ENCODE measurements at regions not wholly inside any gene's neighbourhood (a gene's known extent, or its start where the extent isn't known, plus 50 kb on each side); places are given as distances from the start of the nearest gene placed in this dataset.

GRCh38 chr1:104853276-104853675, 1103.6 kb downstream of the AMY1C start:
- intact Hi-C loops (cut with DNase I): no loop called here
- 91 to 97% (median 94%) methylated on average over 2 of the region's 2 CpGs for WGBS, 3 donors
- no peaks in the 10 kb centered on the region for H3K4me1 ChIP-seq (ENCODE audit: insufficient read depth)

GRCh38 chr1:104854529-104854928, 1104.8 kb downstream of the AMY1C start:
- DNase-seq: no peak
- H3K4me3 ChIP-seq: no peak overlapping the region
- no peaks in the 10 kb centered on the region for H3K27me3 ChIP-seq
- WGBS, 3 donors: 38 to 57% (median 42%) methylated on average over 2 of the region's 2 CpGs
- no peak overlapping the region for H3K27ac ChIP-seq
- no peaks in the 10 kb centered on the region for H3K9me3 ChIP-seq
- H3K4me1 ChIP-seq (ENCODE audit: insufficient read depth): no peaks in the 10 kb centered on the region
- intact Hi-C loops (cut with DNase I): no loop called here
- H3K36me3 ChIP-seq: no peaks in the 10 kb centered on the region
- TF ChIP-seq POLR2A (IDR thresholded peaks at IDR 0.05) (no peak), CTCF (IDR thresholded peaks at IDR 0.05) (no peak), EP300 (IDR thresholded peaks at IDR 0.05) (no peak)

More at GRCh38 chr1:104853276-104853675, 1103.6 kb downstream of the AMY1C start:
- Histone ChIP-seq H3K36me3 (no peaks in the 10 kb centered on the region), H3K4me3 (no peak overlapping the region), H3K27ac (no peak overlapping the region), H3K9me3 (no peaks in the 10 kb centered on the region), H3K27me3 (no peaks in the 10 kb centered on the region)
- TF ChIP-seq POLR2A (IDR thresholded peaks at IDR 0.05): no peak
- TF ChIP-seq CTCF (IDR thresholded peaks at IDR 0.05): no peak
- TF ChIP-seq EP300 (IDR thresholded peaks at IDR 0.05): no peak
- DNase-seq: no peak

GRCh38 chr1:104855550-104855949, 1105.9 kb downstream of the AMY1C start:
- H3K9me3 ChIP-seq: no peaks in the 10 kb centered on the region
- no peak for TF ChIP-seq EP300 (IDR thresholded peaks at IDR 0.05)
- no peak for TF ChIP-seq CTCF (IDR thresholded peaks at IDR 0.05)
- TF ChIP-seq POLR2A (IDR thresholded peaks at IDR 0.05): no peak
- H3K4me3 ChIP-seq: no peak overlapping the region
- no peak overlapping the region for H3K27ac ChIP-seq
- 71 to 77% (median 75%) methylated on average over 3 of the region's 3 CpGs for WGBS, 3 donors
- no peaks in the 10 kb centered on the region for H3K4me1 ChIP-seq (ENCODE audit: insufficient read depth)
- intact Hi-C loops (cut with DNase I): no loop called here
- H3K36me3 ChIP-seq: no peaks in the 10 kb centered on the region
- DNase-seq: no peak
- no peaks in the 10 kb centered on the region for H3K27me3 ChIP-seq

- Histone ChIP-seq H3K27me3 (no peaks in the 10 kb centered on the region), H3K4me1 (ENCODE audit: insufficient read depth) (no peaks in the 10 kb centered on the region), H3K36me3 (no peaks in the 10 kb centered on the region), H3K27ac (no peak overlapping the region), H3K4me3 (no peak overlapping the region), H3K9me3 (no peaks in the 10 kb centered on the region)
- DNase-seq: no peak
- TF ChIP-seq CTCF (IDR thresholded peaks at IDR 0.05): no peak
- TF ChIP-seq EP300 (IDR thresholded peaks at IDR 0.05): no peak
- no peak for TF ChIP-seq POLR2A (IDR thresholded peaks at IDR 0.05)
- WGBS, 3 donors: 94 to 96% (median 95%) methylated on average over 16 of the region's 16 CpGs
- intact Hi-C loops (cut with DNase I): no loop called here
These were observed 1106.4 kb downstream of the AMY1C start for GRCh38 chr1:104856091-104856490.

DNA sequence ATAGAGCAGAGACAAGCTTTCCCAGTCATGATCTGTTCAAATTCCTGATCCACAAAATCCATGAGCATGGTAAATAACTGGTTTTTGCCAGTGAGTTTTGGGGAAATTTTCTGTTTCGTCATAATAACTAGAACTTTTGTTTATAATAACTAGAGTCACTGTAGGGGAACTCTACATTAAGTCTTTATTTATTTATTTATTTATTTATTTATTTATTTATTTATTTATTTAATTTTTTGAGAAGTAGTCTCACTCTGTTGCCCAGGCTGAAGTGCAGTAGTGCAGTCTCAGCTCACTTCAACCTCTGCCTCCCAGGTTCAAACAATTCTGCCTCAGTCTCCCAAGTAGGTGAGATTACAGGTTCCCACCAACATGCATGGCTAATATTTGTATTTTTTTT, 1106.8 kb downstream of the AMY1C start:
- Histone ChIP-seq H3K9me3 (no peaks in the 10 kb centered on the region), H3K4me1 (ENCODE audit: insufficient read depth) (no peaks in the 10 kb centered on the region), H3K27ac (no peak overlapping the region), H3K36me3 (no peaks in the 10 kb centered on the region), H3K4me3 (no peak overlapping the region), H3K27me3 (no peaks in the 10 kb centered on the region)
- no peak for DNase-seq
- intact Hi-C loops (cut with DNase I): no loop called here
- TF ChIP-seq EP300 (IDR thresholded peaks at IDR 0.05): no peak
- TF ChIP-seq CTCF (IDR thresholded peaks at IDR 0.05): no peak
- TF ChIP-seq POLR2A (IDR thresholded peaks at IDR 0.05): no peak
- WGBS, 3 donors: 90 to 96% (median 93%) methylated on average over 1 of the region's 1 CpG
